ENCODE measurements at regions not wholly inside any gene's neighbourhood (a gene's known extent, or its start where the extent isn't known, plus 50 kb on each side); places are given as distances from the start of the nearest gene placed in this dataset.
"Not testable (repeated sequence)": the region's sequence is repeated elsewhere in the genome, so short reads cannot be mapped to it uniquely, and the experiment has no call there.

GRCh38 chr15:87722941-87723691 lies 533.4 kb downstream of the NTRK3 start:
- DNase-seq (ENCODE audit: low read depth), result no peak

GRCh38 chr15:87720235-87720634 lies 536.3 kb downstream of the NTRK3 start:
- no peak for DNase-seq (ENCODE audit: low read depth)

GRCh38 chr15:87716422-87716821 lies 540.1 kb downstream of the NTRK3 start:
- no peak for DNase-seq (ENCODE audit: low read depth)

DNA sequence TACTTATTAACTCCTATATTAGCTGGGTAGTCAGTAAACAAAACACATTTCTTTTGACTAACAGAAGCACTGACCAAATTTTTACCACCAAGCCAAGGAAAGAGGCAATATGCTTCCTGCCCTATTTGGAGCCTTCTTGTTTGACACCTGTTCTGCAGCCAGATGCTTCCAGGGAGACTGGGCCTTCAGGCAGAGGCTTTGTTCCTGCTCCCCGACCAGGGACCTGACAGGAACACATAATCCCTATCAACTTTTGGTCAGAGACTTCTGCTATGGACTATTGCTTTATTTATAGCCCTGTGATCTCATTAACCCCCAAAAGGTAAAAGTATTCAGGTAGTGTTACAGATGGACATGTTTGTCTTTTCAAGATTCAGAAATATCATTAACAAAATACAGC lies 541.3 kb downstream of the NTRK3 start:
- no peak for DNase-seq (ENCODE audit: low read depth)

DNA sequence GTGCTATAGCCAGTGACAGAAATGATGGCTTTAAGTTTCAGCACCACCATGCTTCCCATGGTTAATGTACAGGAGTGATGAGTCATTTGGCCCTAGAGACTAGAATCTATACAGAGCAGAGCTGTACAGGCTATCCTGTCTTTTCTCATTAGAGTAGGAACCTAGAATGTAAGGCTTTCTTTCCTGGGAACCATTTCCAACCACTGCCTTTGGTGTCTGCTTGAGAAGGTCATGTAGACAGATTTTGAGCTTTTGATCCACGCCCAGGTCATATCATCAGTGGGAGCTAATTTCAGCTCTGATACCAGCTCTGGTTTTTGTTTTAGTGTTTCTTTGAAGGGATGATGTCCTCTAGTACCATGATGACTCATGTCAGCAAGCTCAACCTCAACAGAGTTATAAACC lies 543.1 kb downstream of the NTRK3 start:
- DNase-seq (ENCODE audit: low read depth), result no peak

DNA sequence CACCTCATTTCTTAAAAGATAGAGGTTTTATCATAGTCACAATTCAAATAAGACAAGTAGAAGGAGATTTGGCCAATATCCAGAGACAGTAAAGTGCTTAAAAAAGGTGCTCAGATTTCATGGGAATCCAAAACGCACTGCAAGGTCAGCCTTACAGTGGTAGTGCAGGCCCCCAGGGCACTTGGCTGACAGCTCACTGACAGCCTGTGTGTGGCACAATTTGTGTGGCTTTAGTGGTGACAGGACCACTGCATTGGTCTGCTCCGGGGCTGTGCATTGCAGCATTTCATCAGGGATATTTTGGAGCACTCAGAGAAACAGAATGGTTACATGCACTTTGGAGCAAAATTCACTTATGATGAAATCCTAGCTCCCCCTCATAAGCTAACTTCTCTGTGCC lies 544.3 kb downstream of the NTRK3 start:
- no peak for DNase-seq (ENCODE audit: low read depth)

GRCh38 chr15:87711026-87711425 lies 545.5 kb downstream of the NTRK3 start:
- no peak for DNase-seq (ENCODE audit: low read depth)

GRCh38 chr15:87710406-87710805 lies 546.1 kb downstream of the NTRK3 start:
- DNase-seq (ENCODE audit: low read depth), result peak; percentile 36

DNA sequence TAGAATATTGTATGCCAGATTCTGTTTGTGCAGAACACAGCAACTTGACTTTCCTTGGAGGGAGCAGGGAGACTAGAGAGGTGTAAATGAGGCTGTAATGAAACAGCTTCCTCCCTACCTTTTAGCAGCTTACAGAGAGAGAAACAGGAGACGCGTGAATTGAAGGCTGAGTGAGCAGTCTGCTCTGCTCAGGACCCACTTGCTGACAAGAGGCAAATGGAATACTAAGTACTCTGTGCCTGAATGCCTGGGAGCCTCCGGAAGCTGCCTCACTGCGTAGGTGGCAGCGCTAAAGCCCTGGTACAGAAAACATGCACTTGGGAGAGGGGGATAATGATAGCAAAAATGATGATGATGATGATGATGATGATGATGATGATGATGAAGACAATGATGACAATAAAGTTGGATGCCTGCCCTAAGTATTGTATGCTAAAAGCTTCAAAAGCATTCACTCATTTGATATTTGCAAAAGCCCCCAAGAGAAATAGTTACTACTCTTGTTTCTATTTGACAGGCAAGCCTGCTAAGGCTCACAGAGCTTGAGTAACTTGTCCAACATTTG lies 548.9 kb downstream of the NTRK3 start:
- DNase-seq (ENCODE audit: low read depth), result no peak

DNA sequence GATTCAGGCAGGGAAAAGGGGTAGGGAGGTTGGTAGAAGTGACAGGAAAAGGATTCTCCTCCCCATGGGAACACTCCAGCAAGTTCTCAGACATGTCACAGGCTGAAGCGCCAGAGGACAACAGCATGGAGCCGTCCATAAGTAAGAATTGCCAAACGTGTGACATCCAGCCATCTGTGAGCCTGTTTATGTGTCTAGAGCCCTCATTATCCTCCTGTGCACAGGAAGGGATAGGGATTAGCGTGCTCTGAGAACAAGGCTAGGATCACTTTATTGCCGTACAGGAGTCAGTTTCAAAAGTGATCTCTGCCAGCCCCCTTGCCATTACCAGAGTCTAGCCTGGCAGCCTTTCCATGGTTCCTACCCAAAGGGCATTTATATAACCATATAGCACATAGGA lies 549.5 kb downstream of the NTRK3 start:
- no peak for DNase-seq (ENCODE audit: low read depth)

DNA sequence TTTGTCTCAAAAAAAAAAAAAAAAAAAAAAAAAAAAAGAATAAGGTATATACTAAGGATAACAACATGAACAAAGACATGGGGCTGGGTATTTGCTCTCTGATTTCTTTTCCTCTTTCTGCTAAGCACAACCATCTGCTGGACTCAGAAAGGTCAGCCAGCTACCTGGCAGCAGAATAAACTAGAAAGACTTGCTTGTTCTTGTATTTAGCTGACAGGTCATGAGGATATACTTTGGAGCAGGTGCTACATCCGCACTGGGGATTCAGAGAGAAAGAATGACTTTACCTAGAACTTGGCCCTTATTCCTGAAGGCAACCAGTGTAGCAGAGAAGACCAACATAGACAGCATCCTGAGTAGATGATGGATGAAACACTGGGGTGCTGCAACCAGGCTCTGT lies 550.5 kb downstream of the NTRK3 start:
- DNase-seq (ENCODE audit: low read depth), result no peak

DNA sequence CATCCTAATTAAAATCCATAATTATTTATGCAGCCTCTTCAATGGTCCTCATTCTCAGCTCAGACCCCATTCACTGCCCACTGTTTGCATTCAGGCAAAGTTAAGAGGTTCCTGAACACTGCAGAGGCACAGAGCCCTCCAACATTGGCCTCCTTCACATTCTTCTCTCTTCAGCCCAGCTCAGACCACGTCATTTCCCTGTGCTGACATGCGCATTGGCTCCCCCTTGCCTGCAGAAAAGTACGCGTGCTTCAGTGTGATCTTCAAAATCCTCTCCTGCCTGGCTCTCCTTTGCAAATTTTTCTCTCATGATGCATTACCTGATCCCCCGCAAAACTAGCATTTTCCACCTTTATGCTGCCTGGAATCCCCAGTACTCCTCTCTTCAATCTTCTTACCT lies 552.3 kb downstream of the NTRK3 start:
- no peak for DNase-seq (ENCODE audit: low read depth)

- no peak for DNase-seq (ENCODE audit: low read depth)
Measured at GRCh38 chr15:87703327-87704111, 553.0 kb downstream of the NTRK3 start.

DNA sequence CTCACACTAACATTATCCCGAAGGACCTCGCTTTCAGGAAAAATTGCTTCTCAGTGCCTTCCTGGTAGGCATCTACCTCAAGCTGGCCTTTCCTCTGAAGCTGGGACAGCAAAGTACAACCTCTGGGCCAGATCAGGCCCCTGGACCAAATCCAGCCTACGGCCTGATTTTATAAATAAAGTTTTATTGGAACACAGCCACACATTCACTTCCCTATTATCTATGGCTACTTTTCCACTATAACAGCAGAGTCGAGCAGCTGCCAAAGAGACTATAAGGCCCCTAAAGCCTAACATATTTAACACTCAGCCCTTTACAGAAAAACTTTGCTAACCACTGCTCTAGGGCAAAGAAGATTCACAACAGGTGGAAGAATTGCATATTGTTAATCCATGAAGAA lies 554.3 kb downstream of the NTRK3 start:
- DNase-seq (ENCODE audit: low read depth), result no peak

- DNase-seq (ENCODE audit: low read depth), result not testable (repeated sequence)
Measured at GRCh38 chr15:87698467-87698866, 558.1 kb downstream of the NTRK3 start.

GRCh38 chr15:87689716-87690115 lies 566.8 kb downstream of the NTRK3 start:
- no peak for DNase-seq (ENCODE audit: low read depth)

GRCh38 chr15:87687523-87687870 lies 569.0 kb downstream of the NTRK3 start:
- no peak for DNase-seq (ENCODE audit: low read depth)

DNA sequence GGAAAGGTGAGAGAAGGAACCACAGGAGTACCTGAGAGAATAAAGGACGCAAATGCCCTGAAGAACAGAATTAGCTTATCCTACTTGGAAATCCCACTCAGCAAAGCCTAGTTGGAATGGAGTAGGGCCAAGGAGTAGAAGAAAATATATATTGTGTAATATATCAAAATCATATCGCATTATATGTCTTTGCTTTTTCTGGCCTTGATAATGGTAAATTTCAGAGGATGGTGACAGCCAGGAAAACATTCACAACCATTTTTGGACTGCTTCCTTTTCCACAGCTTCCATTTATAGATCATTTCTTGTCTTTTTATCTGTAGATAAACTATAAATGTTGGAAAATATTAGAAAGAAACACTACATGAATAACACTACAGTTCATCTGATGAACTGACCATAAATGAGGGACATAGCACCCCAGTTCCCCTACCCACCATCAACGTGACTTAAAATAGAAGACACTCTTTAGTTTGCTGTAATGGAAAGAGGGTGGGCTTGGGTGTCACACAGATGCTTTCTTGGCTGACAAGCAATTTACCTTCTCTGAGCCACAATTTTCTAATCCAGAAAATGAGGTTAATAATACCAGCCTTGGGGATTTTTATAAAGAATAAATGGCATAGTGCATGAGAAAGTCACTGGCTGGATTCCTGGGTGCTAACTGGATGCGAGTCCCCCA lies 569.6 kb downstream of the NTRK3 start:
- no peak for DNase-seq (ENCODE audit: low read depth)

DNA sequence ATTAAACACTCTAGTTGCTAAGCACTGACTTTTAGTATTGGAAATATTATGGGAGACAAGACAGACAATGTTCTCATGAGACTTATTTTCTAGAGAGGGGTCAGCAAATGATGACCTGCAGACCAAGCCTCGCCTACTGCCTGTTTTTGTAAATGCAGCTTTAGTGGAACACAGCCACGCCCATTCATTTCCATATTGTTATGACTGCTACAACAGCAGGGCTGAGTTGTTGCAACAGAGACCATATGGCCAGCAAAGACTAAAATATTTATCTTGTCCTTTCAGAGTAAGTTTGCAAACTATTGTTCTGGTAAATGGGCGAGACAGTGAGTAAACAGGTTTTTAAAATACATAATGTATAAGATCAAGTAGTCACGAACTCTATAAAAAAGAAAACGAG lies 570.2 kb downstream of the NTRK3 start:
- no peak for DNase-seq (ENCODE audit: low read depth)

- no peak for DNase-seq (ENCODE audit: low read depth)
Measured at GRCh38 chr15:87682527-87682926, 574.0 kb downstream of the NTRK3 start.

DNA sequence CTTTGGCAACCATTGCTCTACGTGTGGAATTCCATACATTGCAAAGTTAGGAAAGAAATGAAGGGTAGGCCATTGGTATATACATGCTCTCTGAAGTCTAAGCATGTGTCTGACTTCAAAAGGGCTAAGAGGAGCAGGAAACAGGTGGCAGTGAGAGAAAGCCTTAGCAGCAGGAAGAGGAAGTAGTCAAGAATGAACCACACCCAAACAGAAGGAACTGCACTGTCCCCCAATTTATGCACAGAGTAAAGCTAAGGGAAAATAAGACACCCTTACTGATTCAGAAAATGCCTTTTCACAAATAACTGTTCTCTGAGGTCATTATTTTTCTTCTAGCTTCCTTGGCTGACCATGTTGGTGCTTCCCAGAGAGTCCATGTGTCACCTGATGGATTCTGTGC lies 575.4 kb downstream of the NTRK3 start:
- DNase-seq (ENCODE audit: low read depth), result no peak

GRCh38 chr15:87680208-87680607 lies 576.3 kb downstream of the NTRK3 start:
- no peak for DNase-seq (ENCODE audit: low read depth)

DNA sequence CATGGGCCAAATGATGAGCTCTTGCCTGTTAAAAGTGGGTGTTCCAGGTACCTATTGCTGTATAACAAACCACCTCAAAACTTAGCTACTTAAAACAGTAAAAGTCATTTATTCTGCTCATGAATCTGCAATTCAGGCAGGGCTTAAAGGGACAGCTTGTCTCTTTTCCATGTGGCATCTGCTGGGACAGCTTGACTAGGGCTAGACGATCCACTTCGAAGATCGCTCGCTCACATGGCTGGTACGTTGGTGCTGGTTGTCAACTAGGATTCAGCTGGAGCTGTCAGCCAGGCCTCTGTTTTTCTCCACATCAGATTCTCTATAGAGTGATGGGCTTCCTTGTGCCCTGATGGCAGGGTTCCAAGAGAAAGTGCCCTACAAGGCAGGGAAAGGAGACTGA lies 581.3 kb downstream of the NTRK3 start:
- no peak for DNase-seq (ENCODE audit: low read depth)

Measured in GM04504 (cell line).